Natural killer cell (primary cell): ENCODE measurements at regions not wholly inside any gene's neighbourhood (a gene's known extent, or its start where the extent isn't known, plus 50 kb on each side); places are given as distances from the start of the nearest gene placed in this dataset.
A peak's percentile ranks its signal among the peaks of the same experiment; 100 is the strongest.

Experiments
- ATAC-seq, 3 donors: fragments of 150-1000 bp in 2 of 3; fragments of 200-7000 bp in 1 of 3; cut with Tn5 transposase; 1 replicate in 1 of 3; 2 replicates in 2 of 3; pipeline ENCODE4 v1.10.0; 2021; ENCODE audit warnings: mild to moderate bottlenecking in 2 of 3, moderate library complexity in 2 of 3
- DNase-seq, 2 donors: peaks; one replicate each; pipeline versions ENCODE4 v3.0.0 to v3.0.0-alpha.2; 2013 to 2021; ENCODE audit warnings: mixed read lengths in 1 of 2
- H3K27ac ChIP-seq: one replicate; pipeline ENCODE4 v1.5.1; 2013; ENCODE audit warnings: mild to moderate bottlenecking, low read length
- H3K27me3 ChIP-seq: one replicate; pipeline ENCODE4 v1.6.1; 2013; ENCODE audit warnings: low read length; ENCODE audit not compliant: control insufficient read depth, insufficient read depth
- H3K36me3 ChIP-seq: one replicate; pipeline ENCODE4 v1.6.1; 2013; ENCODE audit warnings: low read length; ENCODE audit not compliant: control insufficient read depth, insufficient read depth
- H3K4me1 ChIP-seq: one replicate; pipeline ENCODE4 v1.6.1; 2013; ENCODE audit warnings: low read length; ENCODE audit not compliant: control insufficient read depth, insufficient read depth
- H3K4me3 ChIP-seq: one replicate; pipeline ENCODE4 v1.5.1; 2013; ENCODE audit warnings: low read length
- H3K9me3 ChIP-seq: one replicate; pipeline ENCODE4 v1.6.1; 2013; ENCODE audit warnings: low read length; ENCODE audit not compliant: control insufficient read depth, insufficient read depth
- H3K27ac Mint-ChIP-seq, 2 donors: one replicate each; pipeline ENCODE4 v1.8.0; 2022; ENCODE audit warnings: mild to moderate bottlenecking in 2 of 2, mixed read lengths in 2 of 2, moderate library complexity in 1 of 2
- H3K27me3 Mint-ChIP-seq, 2 donors: one replicate each; pipeline ENCODE4 v1.8.0; 2022; ENCODE audit warnings: low read depth in 2 of 2, mixed read lengths in 2 of 2
- H3K36me3 Mint-ChIP-seq: one replicate; pipeline ENCODE4 v1.8.0; 2022; ENCODE audit warnings: mixed read lengths
- H3K4me1 Mint-ChIP-seq, 2 donors: one replicate each; pipeline ENCODE4 v1.8.0; 2022; ENCODE audit warnings: mixed read lengths in 2 of 2
- H3K4me3 Mint-ChIP-seq: one replicate; pipeline ENCODE4 v1.8.0; 2022; ENCODE audit warnings: mild to moderate bottlenecking, moderate library complexity, mixed read lengths
- H3K9me3 Mint-ChIP-seq, 2 donors: one replicate each; pipeline ENCODE4 v1.8.0; 2022; ENCODE audit warnings: mixed read lengths in 2 of 2
- WGBS: methylation state at CpG from one replicate; pipeline ENCODE4 v1.1.7; 2013; ENCODE audit warnings: missing lambda C conversion rate; ENCODE audit not compliant: insufficient coverage; 5-methylcytosine and 5-hydroxymethylcytosine counted together
- intact Hi-C: fragments of 100-400 bp; cut with micrococcal nuclease; formaldehyde crosslinking; loops from one replicate; pipeline ENCODE4 v1.14.2; 2022
- TF ChIP-seq, protein P1 (sequence below): fragments of 200-600 bp; IDR thresholded peaks from one replicate; pipeline ENCODE4 v1.8.0; 2022; ENCODE audit warnings: antibody characterized with exemption

DNA sequence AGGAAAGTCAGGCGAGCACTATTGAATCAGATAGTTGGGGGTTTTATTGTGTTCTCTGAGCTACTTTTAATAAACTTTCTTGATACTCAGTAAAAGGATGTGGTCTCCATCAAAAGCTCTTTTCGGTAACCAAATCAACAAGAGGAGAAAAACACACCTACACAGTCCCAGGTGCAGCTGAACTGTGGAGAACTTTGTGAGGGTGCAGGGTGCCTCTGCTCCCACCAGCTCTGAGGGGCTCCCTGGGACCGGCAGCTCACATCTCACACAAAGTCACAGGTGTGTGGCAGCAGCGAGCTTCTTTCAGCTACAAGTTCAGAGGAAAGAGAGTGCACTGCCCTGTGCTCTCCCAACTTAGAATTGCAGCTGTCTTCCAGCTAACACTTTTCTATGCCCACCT lies 650.4 kb downstream of the RNF144A start:
- intact Hi-C loops: no loop called here
- H3K27me3 ChIP-seq: no peaks in the 10 kb centered on the region
- H3K27ac Mint-ChIP-seq: no peak overlapping the region
- ATAC-seq (peak in 1 of 3 donors; percentile 50), DNase-seq (peak in 1 of 2 donors; percentile 80)
- no peak overlapping the region for H3K4me3 Mint-ChIP-seq
- H3K36me3 Mint-ChIP-seq: no peaks in the 10 kb centered on the region
- H3K27me3 Mint-ChIP-seq: peaks cover 9 to 17% of the 10 kb centered on the region in 2 donors
- H3K9me3 Mint-ChIP-seq: no peaks in the 10 kb centered on the region
- TF ChIP-seq, protein P1, sequence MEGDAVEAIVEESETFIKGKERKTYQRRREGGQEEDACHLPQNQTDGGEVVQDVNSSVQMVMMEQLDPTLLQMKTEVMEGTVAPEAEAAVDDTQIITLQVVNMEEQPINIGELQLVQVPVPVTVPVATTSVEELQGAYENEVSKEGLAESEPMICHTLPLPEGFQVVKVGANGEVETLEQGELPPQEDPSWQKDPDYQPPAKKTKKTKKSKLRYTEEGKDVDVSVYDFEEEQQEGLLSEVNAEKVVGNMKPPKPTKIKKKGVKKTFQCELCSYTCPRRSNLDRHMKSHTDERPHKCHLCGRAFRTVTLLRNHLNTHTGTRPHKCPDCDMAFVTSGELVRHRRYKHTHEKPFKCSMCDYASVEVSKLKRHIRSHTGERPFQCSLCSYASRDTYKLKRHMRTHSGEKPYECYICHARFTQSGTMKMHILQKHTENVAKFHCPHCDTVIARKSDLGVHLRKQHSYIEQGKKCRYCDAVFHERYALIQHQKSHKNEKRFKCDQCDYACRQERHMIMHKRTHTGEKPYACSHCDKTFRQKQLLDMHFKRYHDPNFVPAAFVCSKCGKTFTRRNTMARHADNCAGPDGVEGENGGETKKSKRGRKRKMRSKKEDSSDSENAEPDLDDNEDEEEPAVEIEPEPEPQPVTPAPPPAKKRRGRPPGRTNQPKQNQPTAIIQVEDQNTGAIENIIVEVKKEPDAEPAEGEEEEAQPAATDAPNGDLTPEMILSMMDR: no peak
- H3K36me3 ChIP-seq: no peaks in the 10 kb centered on the region
- H3K4me3 ChIP-seq: no peak overlapping the region
- no peaks in the 10 kb centered on the region for H3K4me1 Mint-ChIP-seq
- peak overlapping the region; percentile 31 for H3K27ac ChIP-seq
- WGBS: 43% methylated on average over 3 of the region's 4 CpGs
- H3K9me3 ChIP-seq: no peaks in the 10 kb centered on the region
- peaks cover 7% of the 10 kb centered on the region for H3K4me1 ChIP-seq

DNA sequence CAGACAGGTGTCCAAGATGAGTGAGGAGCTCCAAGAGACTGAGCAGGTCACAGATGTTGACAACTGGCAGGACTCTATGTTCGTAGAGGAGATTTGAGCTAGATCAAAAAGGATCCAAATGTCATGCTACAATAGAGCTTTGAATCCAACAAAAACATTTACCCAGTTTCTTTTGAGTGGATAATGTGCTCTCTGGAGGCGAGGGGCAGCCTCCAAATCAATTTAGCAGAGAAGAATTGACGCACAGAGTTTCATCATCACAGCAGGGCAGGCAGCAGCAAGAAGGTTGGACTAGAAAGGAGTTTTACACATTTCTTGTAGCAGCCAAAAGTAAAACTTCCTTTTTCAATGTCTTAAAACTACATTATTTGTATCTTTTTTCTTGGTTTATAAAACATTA lies 653.0 kb downstream of the RNF144A start:
- Mint-ChIP-seq H3K27ac (no peak overlapping the region), H3K27me3 (peaks cover 12 to 17% of the 10 kb centered on the region in 2 donors), H3K4me3 (no peak overlapping the region), H3K9me3 (no peaks in the 10 kb centered on the region), H3K4me1 (no peaks in the 10 kb centered on the region), H3K36me3 (no peaks in the 10 kb centered on the region)
- ATAC-seq: no peak
- Histone ChIP-seq H3K4me1 (peaks cover 7% of the 10 kb centered on the region), H3K4me3 (no peak overlapping the region), H3K36me3 (no peaks in the 10 kb centered on the region), H3K27ac (no peak overlapping the region), H3K27me3 (no peaks in the 10 kb centered on the region), H3K9me3 (no peaks in the 10 kb centered on the region)
- TF ChIP-seq, protein P1: no peak
- no peak for DNase-seq
- intact Hi-C loops: no loop called here
- WGBS: 100% methylated on average over 1 of the region's 3 CpGs

DNA sequence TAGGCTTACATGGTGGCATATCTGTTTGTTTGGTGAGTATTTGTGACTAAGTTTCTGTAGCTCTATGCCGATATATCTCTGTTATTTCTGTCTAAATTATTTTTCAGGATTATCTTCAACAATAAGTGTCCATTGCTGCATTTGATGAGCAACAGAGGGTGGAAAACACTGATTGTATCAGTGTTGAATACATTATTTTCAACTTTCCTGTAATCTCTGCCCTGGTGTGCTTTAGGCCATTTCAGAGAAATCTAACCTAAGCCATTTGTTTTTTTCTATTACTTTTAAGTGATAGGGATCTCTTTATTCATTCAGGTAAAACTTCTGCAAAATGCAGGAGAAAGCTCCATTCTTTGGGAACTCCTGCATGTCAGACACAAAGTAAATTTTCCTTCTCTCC lies 654.5 kb downstream of the RNF144A start:
- H3K4me1 Mint-ChIP-seq: no peaks in the 10 kb centered on the region
- WGBS: 100% methylated on average over 1 of the region's 1 CpG
- DNase-seq (no peak), ATAC-seq (no peak)
- H3K27ac ChIP-seq: no peak overlapping the region
- H3K36me3 Mint-ChIP-seq: no peaks in the 10 kb centered on the region
- H3K9me3 Mint-ChIP-seq: no peaks in the 10 kb centered on the region
- H3K36me3 ChIP-seq: no peaks in the 10 kb centered on the region
- H3K27ac Mint-ChIP-seq: no peak overlapping the region
- peaks cover 7% of the 10 kb centered on the region for H3K4me1 ChIP-seq
- no peak overlapping the region for H3K4me3 ChIP-seq
- H3K27me3 Mint-ChIP-seq: peaks cover 7 to 8% of the 10 kb centered on the region in 2 donors
- TF ChIP-seq, protein P1: no peak
- no peaks in the 10 kb centered on the region for H3K27me3 ChIP-seq
- intact Hi-C loops: no loop called here
- H3K9me3 ChIP-seq: no peaks in the 10 kb centered on the region
- no peak overlapping the region for H3K4me3 Mint-ChIP-seq

DNA sequence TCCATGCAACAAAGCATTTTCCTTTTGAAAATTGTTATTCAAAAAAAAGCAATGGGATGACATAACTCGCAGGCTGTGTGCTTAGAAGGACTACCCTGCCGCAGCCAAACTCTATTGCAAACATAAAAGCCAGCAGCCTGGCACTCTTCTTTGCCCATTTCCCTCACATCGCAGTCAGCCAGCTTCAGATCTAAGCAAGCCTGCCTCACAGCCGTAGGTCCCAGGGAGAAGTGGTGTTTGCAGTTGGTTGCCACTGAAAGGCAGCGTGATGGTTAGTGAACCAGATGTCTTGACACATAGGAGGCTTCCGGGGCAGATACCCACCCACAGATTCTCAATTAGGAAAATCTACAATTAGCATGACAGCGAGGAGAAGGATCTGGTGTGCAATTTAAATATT lies 655.2 kb downstream of the RNF144A start:
- no peak overlapping the region for H3K4me3 Mint-ChIP-seq
- H3K9me3 Mint-ChIP-seq: peaks cover 1 to 2% of the 10 kb centered on the region in 2 donors
- DNase-seq (peak in 1 of 2 donors; percentile 60), ATAC-seq (no peak)
- H3K27me3 Mint-ChIP-seq: peaks cover under 1 to 6% of the 10 kb centered on the region in 2 donors
- peaks cover 3% of the 10 kb centered on the region for H3K36me3 Mint-ChIP-seq
- no peak overlapping the region for H3K27ac Mint-ChIP-seq
- Histone ChIP-seq H3K4me1 (peaks cover 7% of the 10 kb centered on the region), H3K27me3 (no peaks in the 10 kb centered on the region), H3K4me3 (no peak overlapping the region), H3K27ac (no peak overlapping the region), H3K36me3 (no peaks in the 10 kb centered on the region), H3K9me3 (no peaks in the 10 kb centered on the region)
- H3K4me1 Mint-ChIP-seq: no peaks in the 10 kb centered on the region
- TF ChIP-seq, protein P1: no peak
- intact Hi-C loops: no loop called here
- 81% methylated on average over 4 of the region's 7 CpGs for WGBS
